HFF-Myc (cell line): ENCODE measurements at regions not wholly inside any gene's neighbourhood (a gene's known extent, or its start where the extent isn't known, plus 50 kb on each side); places are given as distances from the start of the nearest gene placed in this dataset.

Experiments used
- DNase-seq: peaks from one replicate; pipeline ENCODE4 v3.0.0-alpha.2; 2011; ENCODE audit warnings: low read depth; ENCODE audit errors: extremely low read depth
- H3K4me3 ChIP-seq: replicated peaks from 2 replicates; pipeline ENCODE4 v1.5.1; 2011; ENCODE audit warnings: low read depth, mild to moderate bottlenecking, control low read depth, low read length
- CTCF ChIP-seq: IDR thresholded peaks from 2 replicates; pipeline ENCODE4 v1.5.1; 2012; ENCODE audit warnings: mild to moderate bottlenecking, low read depth, low read length, control low read depth; ENCODE audit errors: missing control alignments

GRCh38 chr11:122320671-122321070, 204.7 kb upstream of the BLID start:
- no peak for DNase-seq
- no peak for TF ChIP-seq CTCF
- no peak overlapping the region for H3K4me3 ChIP-seq

GRCh38 chr11:122319691-122320620, 203.9 kb upstream of the BLID start:
- no peak for TF ChIP-seq CTCF
- H3K4me3 ChIP-seq: no peak overlapping the region
- no peak for DNase-seq

- no peak for TF ChIP-seq CTCF
- DNase-seq: no peak
- no peak overlapping the region for H3K4me3 ChIP-seq
Measured at GRCh38 chr11:122319085-122319484, 203.1 kb upstream of the BLID start.

- no peak for DNase-seq
- H3K4me3 ChIP-seq: no peak overlapping the region
- TF ChIP-seq CTCF: no peak
Measured at GRCh38 chr11:122317305-122317704, 201.3 kb upstream of the BLID start.

- no peak overlapping the region for H3K4me3 ChIP-seq
- TF ChIP-seq CTCF: no peak
- DNase-seq: no peak
Measured at GRCh38 chr11:122313581-122313980, 197.6 kb upstream of the BLID start.

- H3K4me3 ChIP-seq: no peak overlapping the region
- no peak for TF ChIP-seq CTCF
- no peak for DNase-seq
Measured at GRCh38 chr11:122311216-122311755, 195.3 kb upstream of the BLID start.
